Fibroblast of lung (primary cell): ENCODE measurements at regions not wholly inside any gene's neighbourhood (a gene's known extent, or its start where the extent isn't known, plus 50 kb on each side); places are given as distances from the start of the nearest gene placed in this dataset.
A peak's percentile ranks its signal among the peaks of the same experiment; 100 is the strongest.
"Not testable (repeated sequence)": the region's sequence is repeated elsewhere in the genome, so short reads cannot be mapped to it uniquely, and the experiment has no call there.

ENCODE experiments used
- DNase-seq, 2 donors: peaks; one replicate each; pipeline versions ENCODE4 v3.0.0 to v3.0.0-alpha.2; 2010; ENCODE audit warnings: low read depth in 2 of 2
- H2AFZ ChIP-seq: 2 replicates; pipeline ENCODE4 v1.5.1; 2012; ENCODE audit warnings: low read length, control low read depth, inconsistent platforms
- H3K27ac ChIP-seq: 2 replicates; pipeline ENCODE4 v1.5.1; 2011; ENCODE audit warnings: low read length, control low read depth; ENCODE audit not compliant: insufficient read depth
- H3K27me3 ChIP-seq: 2 replicates; pipeline ENCODE4 v1.5.1; 2011; ENCODE audit warnings: mild to moderate bottlenecking, low read length; ENCODE audit not compliant: control insufficient read depth, insufficient read depth
- H3K36me3 ChIP-seq: 2 replicates; pipeline ENCODE4 v1.5.1; 2011; ENCODE audit warnings: low read length; ENCODE audit not compliant: control insufficient read depth, insufficient read depth
- H3K4me1 ChIP-seq: 2 replicates; pipeline ENCODE4 v1.5.1; 2011; ENCODE audit warnings: low read length; ENCODE audit not compliant: control insufficient read depth, insufficient read depth; ENCODE audit errors: extremely low read depth
- H3K4me2 ChIP-seq: 2 replicates; pipeline ENCODE4 v1.5.1; 2011; ENCODE audit warnings: low read length, control low read depth; ENCODE audit not compliant: insufficient read depth; ENCODE audit errors: extremely low read depth
- H3K4me3 ChIP-seq, 4 experiments: fragments of 200-600 bp in 1 of 4; sonication (generic) in 1 of 4; replicated peaks in 1 of 4; 2 replicates each; pipeline ENCODE4 v1.5.1; 2011 to 2016; ENCODE audit warnings: low read length in 4 of 4, low read depth in 3 of 4, mild to moderate bottlenecking in 3 of 4, control low read depth in 2 of 4, inconsistent platforms in 1 of 4, mixed read lengths in 1 of 4; ENCODE audit not compliant: insufficient read depth in 1 of 4; ENCODE audit errors: control extremely low read depth in 1 of 4
- H3K79me2 ChIP-seq: 2 replicates; pipeline ENCODE4 v1.5.1; 2012; ENCODE audit warnings: mild to moderate bottlenecking, low read length, inconsistent platforms; ENCODE audit not compliant: control insufficient read depth, insufficient read depth
- H3K9ac ChIP-seq: 2 replicates; pipeline ENCODE4 v1.5.1; 2011; ENCODE audit warnings: mild to moderate bottlenecking, low read length, control low read depth; ENCODE audit not compliant: insufficient read depth
- H3K9me3 ChIP-seq: 2 replicates; pipeline ENCODE4 v1.5.1; 2012; ENCODE audit warnings: low read depth, low read length; ENCODE audit not compliant: control insufficient read depth, insufficient read depth
- H4K20me1 ChIP-seq: 2 replicates; pipeline ENCODE4 v1.5.1; 2011; ENCODE audit warnings: low read length; ENCODE audit not compliant: control insufficient read depth, insufficient read depth; ENCODE audit errors: extremely low read depth
- EZH2 ChIP-seq: IDR thresholded peaks from 2 replicates; pipeline ENCODE4 v1.5.1; 2012; ENCODE audit warnings: low read length, control low read depth, mild to moderate bottlenecking; ENCODE audit errors: missing control alignments
- TF ChIP-seq, protein P1 (sequence below), 2 donors: IDR thresholded peaks in 1 of 2; conservative IDR thresholded peaks in 1 of 2; 1 replicate in 1 of 2; 2 replicates in 1 of 2; pipeline ENCODE4 v1.5.1; 2011 to 2012; ENCODE audit warnings: low read length in 2 of 2, control low read depth in 1 of 2, inconsistent platforms in 1 of 2, low read depth in 1 of 2, mild to moderate bottlenecking in 1 of 2

DNA sequence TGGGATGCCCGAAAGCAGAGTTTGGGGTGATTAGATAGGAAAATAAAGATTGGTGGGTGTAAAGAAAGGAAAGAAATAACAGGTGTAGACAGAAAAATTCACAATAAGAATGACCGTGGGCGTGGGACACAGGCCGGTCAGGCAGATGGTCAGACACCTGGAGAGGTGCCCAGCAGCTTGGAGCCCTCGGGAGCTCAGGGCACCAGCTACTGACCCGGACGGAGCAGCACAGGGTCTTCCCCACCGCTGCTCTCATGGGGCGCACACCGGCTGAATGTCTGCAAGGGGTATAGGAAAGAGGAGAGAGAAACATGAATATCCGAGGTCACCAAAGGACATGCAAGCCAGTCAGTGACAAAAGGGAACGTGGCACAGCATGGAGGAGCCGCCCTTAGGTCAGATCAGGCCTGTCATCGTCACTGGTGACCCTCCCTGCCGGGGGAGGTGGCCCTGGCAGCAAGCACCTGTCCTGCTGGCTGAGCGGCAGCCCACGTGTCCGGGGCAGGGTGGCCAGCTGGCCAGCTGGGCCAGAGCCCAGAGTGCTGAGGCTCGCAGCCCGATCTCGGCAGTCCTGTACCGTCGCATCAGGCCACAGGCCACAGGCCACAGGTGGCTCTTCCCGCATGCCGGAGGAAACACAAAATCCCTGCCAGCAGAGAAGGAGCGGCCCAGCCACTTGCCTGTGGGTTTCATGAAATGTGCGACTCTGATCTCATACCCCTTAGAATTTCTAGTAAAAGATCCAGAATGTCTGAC is 112.0 kb upstream of the NDUFV2 start:
- H3K9ac ChIP-seq: no peak overlapping the region

DNA sequence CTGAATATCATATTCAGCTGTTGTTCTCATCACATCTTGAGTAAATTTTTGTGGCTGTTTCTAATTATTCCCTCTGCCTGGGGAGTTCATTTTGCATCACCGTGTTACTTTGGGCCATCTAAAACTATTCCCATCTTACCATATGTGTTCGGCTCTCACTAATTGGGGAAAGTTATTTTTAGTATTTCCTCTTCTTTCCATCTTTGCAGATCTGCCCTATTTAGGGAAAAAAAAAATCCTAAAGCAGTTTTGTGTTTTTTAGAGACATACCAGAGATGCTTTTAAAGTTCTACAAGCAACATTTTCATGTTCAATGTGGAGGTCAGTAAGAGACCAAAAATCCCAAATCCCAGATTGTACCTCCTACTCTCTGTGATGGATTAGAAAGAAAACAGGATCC is 111.3 kb upstream of the NDUFV2 start:
- Histone ChIP-seq H3K4me2 (no peak overlapping the region), H3K36me3 (no peaks in the 10 kb centered on the region), H3K79me2 (no peaks in the 10 kb centered on the region), H3K4me1 (peaks cover 3% of the 10 kb centered on the region), H2AFZ (peak overlapping the region; percentile 19), H4K20me1 (no peaks in the 10 kb centered on the region), H3K9ac (no peak overlapping the region), H3K27me3 (no peaks in the 10 kb centered on the region), H3K4me3 (no peak overlapping the region), H3K27ac (no peak overlapping the region), H3K9me3 (no peaks in the 10 kb centered on the region)
- DNase-seq: peak in 1 of 2 donors; percentile 27
- TF ChIP-seq, protein P1, sequence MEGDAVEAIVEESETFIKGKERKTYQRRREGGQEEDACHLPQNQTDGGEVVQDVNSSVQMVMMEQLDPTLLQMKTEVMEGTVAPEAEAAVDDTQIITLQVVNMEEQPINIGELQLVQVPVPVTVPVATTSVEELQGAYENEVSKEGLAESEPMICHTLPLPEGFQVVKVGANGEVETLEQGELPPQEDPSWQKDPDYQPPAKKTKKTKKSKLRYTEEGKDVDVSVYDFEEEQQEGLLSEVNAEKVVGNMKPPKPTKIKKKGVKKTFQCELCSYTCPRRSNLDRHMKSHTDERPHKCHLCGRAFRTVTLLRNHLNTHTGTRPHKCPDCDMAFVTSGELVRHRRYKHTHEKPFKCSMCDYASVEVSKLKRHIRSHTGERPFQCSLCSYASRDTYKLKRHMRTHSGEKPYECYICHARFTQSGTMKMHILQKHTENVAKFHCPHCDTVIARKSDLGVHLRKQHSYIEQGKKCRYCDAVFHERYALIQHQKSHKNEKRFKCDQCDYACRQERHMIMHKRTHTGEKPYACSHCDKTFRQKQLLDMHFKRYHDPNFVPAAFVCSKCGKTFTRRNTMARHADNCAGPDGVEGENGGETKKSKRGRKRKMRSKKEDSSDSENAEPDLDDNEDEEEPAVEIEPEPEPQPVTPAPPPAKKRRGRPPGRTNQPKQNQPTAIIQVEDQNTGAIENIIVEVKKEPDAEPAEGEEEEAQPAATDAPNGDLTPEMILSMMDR (conservative IDR thresholded peaks at IDR 0.05 in 1 of 2, IDR thresholded peaks at IDR 0.05 in 1 of 2; ENCODE audit: low read depth in 1 of 2, low read length in 2 of 2): no peak
- TF ChIP-seq EZH2: no peak

More for the DNA sequence above, 112.0 kb upstream of the NDUFV2 start:
- no peaks in the 10 kb centered on the region for H3K9me3 ChIP-seq
- H3K4me1 ChIP-seq: peaks cover 3% of the 10 kb centered on the region
- no peaks in the 10 kb centered on the region for H3K36me3 ChIP-seq
- H4K20me1 ChIP-seq: no peaks in the 10 kb centered on the region
- no peak overlapping the region for H3K4me3 ChIP-seq
- H2AFZ ChIP-seq: no peak overlapping the region
- DNase-seq: peak in 1 of 2 donors; percentile 68
- H3K4me2 ChIP-seq: no peak overlapping the region
- no peaks in the 10 kb centered on the region for H3K27me3 ChIP-seq
- no peak for TF ChIP-seq EZH2
- H3K79me2 ChIP-seq: no peaks in the 10 kb centered on the region
- H3K27ac ChIP-seq: no peak overlapping the region

GRCh38 chr18:8992500-8992899 is 110.0 kb upstream of the NDUFV2 start:
- H3K4me2 ChIP-seq, DNase-seq, H3K9me3 ChIP-seq, H3K4me3 ChIP-seq, H3K36me3 ChIP-seq, H3K9ac ChIP-seq, H3K27ac ChIP-seq, H4K20me1 ChIP-seq, H3K27me3 ChIP-seq, H3K79me2 ChIP-seq, H2AFZ ChIP-seq, H3K4me1 ChIP-seq: not testable (repeated sequence)

DNA sequence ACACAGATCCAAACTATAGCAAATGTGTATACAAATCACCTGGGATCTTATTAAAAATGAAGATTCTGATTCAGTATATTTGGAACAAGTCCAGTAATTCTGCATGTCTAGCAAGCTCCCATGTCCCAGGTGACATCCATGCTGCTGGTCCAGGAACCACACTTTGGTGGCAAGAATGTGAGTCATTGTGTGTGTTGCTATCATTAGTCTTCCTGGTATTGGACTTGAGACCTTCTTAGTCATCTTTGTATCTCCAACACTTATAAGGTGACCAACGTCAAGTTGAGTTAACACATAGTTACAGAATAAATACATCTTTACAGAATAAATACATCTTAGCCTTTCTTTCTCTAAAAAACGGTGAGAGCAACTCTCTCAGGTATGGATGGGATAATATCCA is 107.9 kb upstream of the NDUFV2 start:
- H3K9me3 ChIP-seq: no peaks in the 10 kb centered on the region
- peak in 1 of 2 donors; percentile 51 for DNase-seq
- H3K4me1 ChIP-seq: peaks cover 3% of the 10 kb centered on the region
- no peak overlapping the region for H2AFZ ChIP-seq
- H4K20me1 ChIP-seq: no peaks in the 10 kb centered on the region
- H3K36me3 ChIP-seq: no peaks in the 10 kb centered on the region
- no peaks in the 10 kb centered on the region for H3K27me3 ChIP-seq
- TF ChIP-seq, protein P1 (conservative IDR thresholded peaks at IDR 0.05 in 1 of 2, IDR thresholded peaks at IDR 0.05 in 1 of 2; ENCODE audit: low read depth in 1 of 2, low read length in 2 of 2): no peak
- TF ChIP-seq EZH2: no peak
- no peak overlapping the region for H3K4me3 ChIP-seq
- H3K4me2 ChIP-seq: no peak overlapping the region
- H3K79me2 ChIP-seq: no peaks in the 10 kb centered on the region
- H3K9ac ChIP-seq: no peak overlapping the region
- no peak overlapping the region for H3K27ac ChIP-seq
